ENCODE measurements at regions not wholly inside any gene's neighbourhood (a gene's known extent, or its start where the extent isn't known, plus 50 kb on each side); places are given as distances from the start of the nearest gene placed in this dataset.

DNA sequence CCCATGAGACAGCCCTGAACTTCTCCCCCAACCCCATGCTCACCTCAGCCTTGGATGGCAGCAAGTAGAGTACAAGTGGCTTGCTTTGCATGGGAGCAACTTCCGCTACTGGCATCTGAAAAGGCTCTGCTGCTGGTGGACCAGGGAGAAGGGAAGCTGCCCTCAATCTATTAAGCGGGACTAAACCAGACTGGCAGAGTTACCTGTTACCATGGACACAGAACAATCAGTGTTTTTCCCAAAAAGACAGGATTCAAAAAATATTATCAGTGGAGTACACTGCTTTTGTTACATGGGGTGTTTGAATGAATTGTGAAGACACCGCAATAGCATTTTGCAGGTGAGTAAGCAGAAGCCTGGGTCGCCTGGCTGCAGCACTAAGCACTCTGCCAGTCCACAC lies 631.4 kb upstream of the B3GAT1 start:
- no peak for TF ChIP-seq POLR2A (IDR thresholded peaks at IDR 0.05; ENCODE audit: extremely low read depth, insufficient read length)
- TF ChIP-seq, protein P1, sequence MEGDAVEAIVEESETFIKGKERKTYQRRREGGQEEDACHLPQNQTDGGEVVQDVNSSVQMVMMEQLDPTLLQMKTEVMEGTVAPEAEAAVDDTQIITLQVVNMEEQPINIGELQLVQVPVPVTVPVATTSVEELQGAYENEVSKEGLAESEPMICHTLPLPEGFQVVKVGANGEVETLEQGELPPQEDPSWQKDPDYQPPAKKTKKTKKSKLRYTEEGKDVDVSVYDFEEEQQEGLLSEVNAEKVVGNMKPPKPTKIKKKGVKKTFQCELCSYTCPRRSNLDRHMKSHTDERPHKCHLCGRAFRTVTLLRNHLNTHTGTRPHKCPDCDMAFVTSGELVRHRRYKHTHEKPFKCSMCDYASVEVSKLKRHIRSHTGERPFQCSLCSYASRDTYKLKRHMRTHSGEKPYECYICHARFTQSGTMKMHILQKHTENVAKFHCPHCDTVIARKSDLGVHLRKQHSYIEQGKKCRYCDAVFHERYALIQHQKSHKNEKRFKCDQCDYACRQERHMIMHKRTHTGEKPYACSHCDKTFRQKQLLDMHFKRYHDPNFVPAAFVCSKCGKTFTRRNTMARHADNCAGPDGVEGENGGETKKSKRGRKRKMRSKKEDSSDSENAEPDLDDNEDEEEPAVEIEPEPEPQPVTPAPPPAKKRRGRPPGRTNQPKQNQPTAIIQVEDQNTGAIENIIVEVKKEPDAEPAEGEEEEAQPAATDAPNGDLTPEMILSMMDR (IDR thresholded peaks at IDR 0.05; ENCODE audit: low read depth, low read length) = no peak

Data from NB4 (cell line).